GM13977 (cell line): ENCODE measurements at regions not wholly inside any gene's neighbourhood (a gene's known extent, or its start where the extent isn't known, plus 50 kb on each side); places are given as distances from the start of the nearest gene placed in this dataset.

Experiments
- DNase-seq: peaks from one replicate; pipeline ENCODE4 v3.0.0; 2012; ENCODE audit warnings: low spot score
- CTCF ChIP-seq: IDR thresholded peaks from 2 replicates; pipeline ENCODE4 v1.5.1; 2012; ENCODE audit warnings: mild to moderate bottlenecking, control low read depth; ENCODE audit not compliant: insufficient read depth; ENCODE audit errors: extremely low read depth, missing control alignments
- in situ Hi-C: fragments of 300-500 bp; cut with MboI; formaldehyde crosslinking; loops from one replicate; pipeline ENCODE4 v1.12.0; 2022; ENCODE audit warnings: low sequenced_read_pairs, low pct_unique_long_range_greater_than_20kb, mixed read lengths, inconsistent platforms; ENCODE audit not compliant: unreplicated experiment

GRCh38 chr11:11078344-11079086, 220.7 kb upstream of the ZBED5 start:
- no peak for DNase-seq
- no peak for TF ChIP-seq CTCF
- in situ Hi-C loops: no loop called here

GRCh38 chr11:11077898-11078297, 220.0 kb upstream of the ZBED5 start:
- TF ChIP-seq CTCF: no peak
- in situ Hi-C loops: no loop called here
- DNase-seq: no peak

- in situ Hi-C loops: no loop called here
- TF ChIP-seq CTCF: no peak
- no peak for DNase-seq
These were observed 219.0 kb upstream of the ZBED5 start for GRCh38 chr11:11076879-11077278.

GRCh38 chr11:11076276-11076675, 218.4 kb upstream of the ZBED5 start:
- no peak for DNase-seq
- in situ Hi-C loops: no loop called here
- TF ChIP-seq CTCF: no peak

- DNase-seq: no peak
- TF ChIP-seq CTCF: no peak
- in situ Hi-C loops: no loop called here
These were observed 217.8 kb upstream of the ZBED5 start for GRCh38 chr11:11075515-11076171.

GRCh38 chr11:11074686-11075335, 217.0 kb upstream of the ZBED5 start:
- no peak for DNase-seq
- in situ Hi-C loops: no loop called here
- no peak for TF ChIP-seq CTCF
